ENCODE measurements at regions not wholly inside any gene's neighbourhood (a gene's known extent, or its start where the extent isn't known, plus 50 kb on each side); places are given as distances from the start of the nearest gene placed in this dataset.

DNA sequence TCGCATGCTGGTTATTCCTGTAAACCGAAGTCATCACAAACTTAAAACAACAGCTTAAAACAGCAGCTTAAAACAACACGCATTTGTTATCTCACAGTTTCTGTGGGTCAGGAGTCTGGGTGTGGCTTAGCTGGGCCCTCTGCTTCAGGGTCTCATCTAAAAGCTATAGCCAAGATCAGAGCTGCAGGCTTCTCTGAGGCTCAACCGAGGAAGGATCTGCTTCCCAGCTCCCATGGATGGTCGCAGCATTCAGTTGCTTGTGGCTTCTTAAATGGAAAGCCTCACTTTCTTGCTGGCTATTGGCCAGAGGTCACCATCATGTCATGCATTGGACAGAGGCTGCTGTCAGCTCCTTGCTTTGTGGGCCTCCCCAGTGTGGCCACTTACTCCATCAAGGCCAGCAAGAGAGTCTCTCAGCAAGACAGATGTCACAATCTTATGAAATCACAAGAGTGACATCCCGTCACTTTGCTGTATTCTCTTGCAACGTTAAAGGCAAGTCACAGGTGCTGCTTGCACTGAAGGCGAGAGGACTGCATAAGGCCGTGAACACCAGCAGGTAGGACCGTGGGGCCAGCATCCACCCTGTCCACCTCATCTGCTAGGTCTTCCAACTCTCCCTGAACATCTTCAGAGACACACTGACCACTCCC, 117.9 kb upstream of the TNRC6C start:
- Histone ChIP-seq H3K9me3 (ENCODE audit: control insufficient read depth in 4 of 4, low read length in 3 of 4) (no peaks in the 10 kb centered on the region), H3K27me3 (ENCODE audit: control insufficient read depth in 4 of 4, insufficient read depth in 4 of 4, low read length in 3 of 4) (no peaks in the 10 kb centered on the region), H3K4me1 (ENCODE audit: control insufficient read depth in 4 of 4, insufficient read depth in 4 of 4, low read length in 3 of 4) (peaks cover 0 to 6% (median 0%) of the 10 kb centered on the region in 4 donors), H3K27ac (ENCODE audit: low read depth in 1 of 2, low read length in 2 of 2) (no peak overlapping the region), H3K36me3 (ENCODE audit: control insufficient read depth in 4 of 4, insufficient read depth in 3 of 4, low read depth in 1 of 4, low read length in 3 of 4) (no peaks in the 10 kb centered on the region), H3K4me3 (ENCODE audit: low read depth in 1 of 3, low read length in 3 of 3) (no peak overlapping the region), H3K9ac (ENCODE audit: low read depth in 1 of 2, low read length in 2 of 2) (no peak overlapping the region)
- DNase-seq (ENCODE audit: low spot score), result no peak
- 89% methylated on average over 10 of the region's 10 CpGs for WGBS
- TF ChIP-seq, protein P1, sequence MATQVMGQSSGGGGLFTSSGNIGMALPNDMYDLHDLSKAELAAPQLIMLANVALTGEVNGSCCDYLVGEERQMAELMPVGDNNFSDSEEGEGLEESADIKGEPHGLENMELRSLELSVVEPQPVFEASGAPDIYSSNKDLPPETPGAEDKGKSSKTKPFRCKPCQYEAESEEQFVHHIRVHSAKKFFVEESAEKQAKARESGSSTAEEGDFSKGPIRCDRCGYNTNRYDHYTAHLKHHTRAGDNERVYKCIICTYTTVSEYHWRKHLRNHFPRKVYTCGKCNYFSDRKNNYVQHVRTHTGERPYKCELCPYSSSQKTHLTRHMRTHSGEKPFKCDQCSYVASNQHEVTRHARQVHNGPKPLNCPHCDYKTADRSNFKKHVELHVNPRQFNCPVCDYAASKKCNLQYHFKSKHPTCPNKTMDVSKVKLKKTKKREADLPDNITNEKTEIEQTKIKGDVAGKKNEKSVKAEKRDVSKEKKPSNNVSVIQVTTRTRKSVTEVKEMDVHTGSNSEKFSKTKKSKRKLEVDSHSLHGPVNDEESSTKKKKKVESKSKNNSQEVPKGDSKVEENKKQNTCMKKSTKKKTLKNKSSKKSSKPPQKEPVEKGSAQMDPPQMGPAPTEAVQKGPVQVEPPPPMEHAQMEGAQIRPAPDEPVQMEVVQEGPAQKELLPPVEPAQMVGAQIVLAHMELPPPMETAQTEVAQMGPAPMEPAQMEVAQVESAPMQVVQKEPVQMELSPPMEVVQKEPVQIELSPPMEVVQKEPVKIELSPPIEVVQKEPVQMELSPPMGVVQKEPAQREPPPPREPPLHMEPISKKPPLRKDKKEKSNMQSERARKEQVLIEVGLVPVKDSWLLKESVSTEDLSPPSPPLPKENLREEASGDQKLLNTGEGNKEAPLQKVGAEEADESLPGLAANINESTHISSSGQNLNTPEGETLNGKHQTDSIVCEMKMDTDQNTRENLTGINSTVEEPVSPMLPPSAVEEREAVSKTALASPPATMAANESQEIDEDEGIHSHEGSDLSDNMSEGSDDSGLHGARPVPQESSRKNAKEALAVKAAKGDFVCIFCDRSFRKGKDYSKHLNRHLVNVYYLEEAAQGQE (IDR thresholded peaks at IDR 0.05), result no peak
- TF ChIP-seq, protein P2, sequence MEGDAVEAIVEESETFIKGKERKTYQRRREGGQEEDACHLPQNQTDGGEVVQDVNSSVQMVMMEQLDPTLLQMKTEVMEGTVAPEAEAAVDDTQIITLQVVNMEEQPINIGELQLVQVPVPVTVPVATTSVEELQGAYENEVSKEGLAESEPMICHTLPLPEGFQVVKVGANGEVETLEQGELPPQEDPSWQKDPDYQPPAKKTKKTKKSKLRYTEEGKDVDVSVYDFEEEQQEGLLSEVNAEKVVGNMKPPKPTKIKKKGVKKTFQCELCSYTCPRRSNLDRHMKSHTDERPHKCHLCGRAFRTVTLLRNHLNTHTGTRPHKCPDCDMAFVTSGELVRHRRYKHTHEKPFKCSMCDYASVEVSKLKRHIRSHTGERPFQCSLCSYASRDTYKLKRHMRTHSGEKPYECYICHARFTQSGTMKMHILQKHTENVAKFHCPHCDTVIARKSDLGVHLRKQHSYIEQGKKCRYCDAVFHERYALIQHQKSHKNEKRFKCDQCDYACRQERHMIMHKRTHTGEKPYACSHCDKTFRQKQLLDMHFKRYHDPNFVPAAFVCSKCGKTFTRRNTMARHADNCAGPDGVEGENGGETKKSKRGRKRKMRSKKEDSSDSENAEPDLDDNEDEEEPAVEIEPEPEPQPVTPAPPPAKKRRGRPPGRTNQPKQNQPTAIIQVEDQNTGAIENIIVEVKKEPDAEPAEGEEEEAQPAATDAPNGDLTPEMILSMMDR (IDR thresholded peaks at IDR 0.05; ENCODE audit: low read depth, low read length, missing input control), result no peak
- no peak for TF ChIP-seq EGR1 (IDR thresholded peaks at IDR 0.05; ENCODE audit: low read depth in 2 of 2)
- TF ChIP-seq, protein P3, sequence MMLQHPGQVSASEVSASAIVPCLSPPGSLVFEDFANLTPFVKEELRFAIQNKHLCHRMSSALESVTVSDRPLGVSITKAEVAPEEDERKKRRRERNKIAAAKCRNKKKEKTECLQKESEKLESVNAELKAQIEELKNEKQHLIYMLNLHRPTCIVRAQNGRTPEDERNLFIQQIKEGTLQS (IDR thresholded peaks at IDR 0.05), result no peak
- no peak for TF ChIP-seq NR2F2 (IDR thresholded peaks at IDR 0.05)
- no peak for TF ChIP-seq RAD21 (IDR thresholded peaks at IDR 0.05)
- no peak for TF ChIP-seq TAF1 (conservative IDR thresholded peaks at IDR 0.05)
- no peak for TF ChIP-seq SP1 (IDR thresholded peaks at IDR 0.05)
- no peak for TF ChIP-seq GABPA (IDR thresholded peaks at IDR 0.05 in 1 of 2, conservative IDR thresholded peaks at IDR 0.05 in 1 of 2)
- TF ChIP-seq, protein P4, sequence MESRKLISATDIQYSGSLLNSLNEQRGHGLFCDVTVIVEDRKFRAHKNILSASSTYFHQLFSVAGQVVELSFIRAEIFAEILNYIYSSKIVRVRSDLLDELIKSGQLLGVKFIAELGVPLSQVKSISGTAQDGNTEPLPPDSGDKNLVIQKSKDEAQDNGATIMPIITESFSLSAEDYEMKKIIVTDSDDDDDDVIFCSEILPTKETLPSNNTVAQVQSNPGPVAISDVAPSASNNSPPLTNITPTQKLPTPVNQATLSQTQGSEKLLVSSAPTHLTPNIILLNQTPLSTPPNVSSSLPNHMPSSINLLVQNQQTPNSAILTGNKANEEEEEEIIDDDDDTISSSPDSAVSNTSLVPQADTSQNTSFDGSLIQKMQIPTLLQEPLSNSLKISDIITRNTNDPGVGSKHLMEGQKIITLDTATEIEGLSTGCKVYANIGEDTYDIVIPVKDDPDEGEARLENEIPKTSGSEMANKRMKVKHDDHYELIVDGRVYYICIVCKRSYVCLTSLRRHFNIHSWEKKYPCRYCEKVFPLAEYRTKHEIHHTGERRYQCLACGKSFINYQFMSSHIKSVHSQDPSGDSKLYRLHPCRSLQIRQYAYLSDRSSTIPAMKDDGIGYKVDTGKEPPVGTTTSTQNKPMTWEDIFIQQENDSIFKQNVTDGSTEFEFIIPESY (IDR thresholded peaks at IDR 0.05), result no peak
- TF ChIP-seq HNF4A (conservative IDR thresholded peaks at IDR 0.05), result no peak
- no peak for TF ChIP-seq FOXA2 (IDR thresholded peaks at IDR 0.05)
- TF ChIP-seq, protein P5, sequence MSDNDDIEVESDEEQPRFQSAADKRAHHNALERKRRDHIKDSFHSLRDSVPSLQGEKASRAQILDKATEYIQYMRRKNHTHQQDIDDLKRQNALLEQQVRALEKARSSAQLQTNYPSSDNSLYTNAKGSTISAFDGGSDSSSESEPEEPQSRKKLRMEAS (IDR thresholded peaks at IDR 0.05), result no peak
- no peak for TF ChIP-seq FOXA1 (IDR thresholded peaks at IDR 0.05)
- no peak for TF ChIP-seq JUND (IDR thresholded peaks at IDR 0.05)
- TF ChIP-seq HNF4G (IDR thresholded peaks at IDR 0.05), result no peak
- no peak for TF ChIP-seq YY1 (IDR thresholded peaks at IDR 0.05)
- no peak for TF ChIP-seq RXRA (IDR thresholded peaks at IDR 0.05)

Measured in liver (tissue), 8 donors.